ENCODE measurements at regions not wholly inside any gene's neighbourhood (a gene's known extent, or its start where the extent isn't known, plus 50 kb on each side); places are given as distances from the start of the nearest gene placed in this dataset.

DNA sequence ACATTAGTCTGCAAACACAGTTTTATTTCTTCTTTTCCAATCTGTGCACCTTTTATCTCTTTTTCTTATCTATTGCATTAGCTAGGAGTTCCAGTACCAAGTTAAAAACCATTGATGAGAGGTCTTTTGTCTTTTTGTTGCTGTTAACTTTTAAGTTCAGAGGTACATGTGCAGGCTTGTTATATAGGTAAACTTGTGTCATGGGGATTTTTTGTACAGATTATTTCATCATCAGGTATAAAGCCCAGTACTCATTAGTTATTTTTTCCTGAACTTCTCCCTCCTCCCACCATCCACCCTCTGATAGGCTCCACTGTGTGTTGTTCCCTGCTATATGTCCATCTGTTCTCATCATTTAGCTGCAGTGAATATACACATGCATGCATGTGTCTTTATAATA is 349.9 kb downstream of the PDHA2 start:
- H3K4me3 ChIP-seq (replicated peaks; ENCODE audit: insufficient read depth, low read length), result no peak overlapping the region
- H3K27me3 ChIP-seq (ENCODE audit: insufficient read depth, poor library complexity, severe bottlenecking), result no peaks in the 10 kb centered on the region
- no peak overlapping the region for H3K27ac ChIP-seq (replicated peaks)
- DNase-seq (ENCODE audit: low read depth in 1 of 2, low spot score in 1 of 2), result no peak
- TF ChIP-seq GABPA (IDR thresholded peaks at IDR 0.05; ENCODE audit: low read depth) (no peak), POLR2AphosphoS5 (IDR thresholded peaks at IDR 0.05; ENCODE audit: low read depth) (no peak), SPI1 (IDR thresholded peaks at IDR 0.05; ENCODE audit: borderline replicate concordance, low read depth) (no peak)
- TF ChIP-seq, protein P1, sequence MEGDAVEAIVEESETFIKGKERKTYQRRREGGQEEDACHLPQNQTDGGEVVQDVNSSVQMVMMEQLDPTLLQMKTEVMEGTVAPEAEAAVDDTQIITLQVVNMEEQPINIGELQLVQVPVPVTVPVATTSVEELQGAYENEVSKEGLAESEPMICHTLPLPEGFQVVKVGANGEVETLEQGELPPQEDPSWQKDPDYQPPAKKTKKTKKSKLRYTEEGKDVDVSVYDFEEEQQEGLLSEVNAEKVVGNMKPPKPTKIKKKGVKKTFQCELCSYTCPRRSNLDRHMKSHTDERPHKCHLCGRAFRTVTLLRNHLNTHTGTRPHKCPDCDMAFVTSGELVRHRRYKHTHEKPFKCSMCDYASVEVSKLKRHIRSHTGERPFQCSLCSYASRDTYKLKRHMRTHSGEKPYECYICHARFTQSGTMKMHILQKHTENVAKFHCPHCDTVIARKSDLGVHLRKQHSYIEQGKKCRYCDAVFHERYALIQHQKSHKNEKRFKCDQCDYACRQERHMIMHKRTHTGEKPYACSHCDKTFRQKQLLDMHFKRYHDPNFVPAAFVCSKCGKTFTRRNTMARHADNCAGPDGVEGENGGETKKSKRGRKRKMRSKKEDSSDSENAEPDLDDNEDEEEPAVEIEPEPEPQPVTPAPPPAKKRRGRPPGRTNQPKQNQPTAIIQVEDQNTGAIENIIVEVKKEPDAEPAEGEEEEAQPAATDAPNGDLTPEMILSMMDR (IDR thresholded peaks at IDR 0.05; ENCODE audit: insufficient read depth, low read length), result no peak
- TF ChIP-seq, protein P2, sequence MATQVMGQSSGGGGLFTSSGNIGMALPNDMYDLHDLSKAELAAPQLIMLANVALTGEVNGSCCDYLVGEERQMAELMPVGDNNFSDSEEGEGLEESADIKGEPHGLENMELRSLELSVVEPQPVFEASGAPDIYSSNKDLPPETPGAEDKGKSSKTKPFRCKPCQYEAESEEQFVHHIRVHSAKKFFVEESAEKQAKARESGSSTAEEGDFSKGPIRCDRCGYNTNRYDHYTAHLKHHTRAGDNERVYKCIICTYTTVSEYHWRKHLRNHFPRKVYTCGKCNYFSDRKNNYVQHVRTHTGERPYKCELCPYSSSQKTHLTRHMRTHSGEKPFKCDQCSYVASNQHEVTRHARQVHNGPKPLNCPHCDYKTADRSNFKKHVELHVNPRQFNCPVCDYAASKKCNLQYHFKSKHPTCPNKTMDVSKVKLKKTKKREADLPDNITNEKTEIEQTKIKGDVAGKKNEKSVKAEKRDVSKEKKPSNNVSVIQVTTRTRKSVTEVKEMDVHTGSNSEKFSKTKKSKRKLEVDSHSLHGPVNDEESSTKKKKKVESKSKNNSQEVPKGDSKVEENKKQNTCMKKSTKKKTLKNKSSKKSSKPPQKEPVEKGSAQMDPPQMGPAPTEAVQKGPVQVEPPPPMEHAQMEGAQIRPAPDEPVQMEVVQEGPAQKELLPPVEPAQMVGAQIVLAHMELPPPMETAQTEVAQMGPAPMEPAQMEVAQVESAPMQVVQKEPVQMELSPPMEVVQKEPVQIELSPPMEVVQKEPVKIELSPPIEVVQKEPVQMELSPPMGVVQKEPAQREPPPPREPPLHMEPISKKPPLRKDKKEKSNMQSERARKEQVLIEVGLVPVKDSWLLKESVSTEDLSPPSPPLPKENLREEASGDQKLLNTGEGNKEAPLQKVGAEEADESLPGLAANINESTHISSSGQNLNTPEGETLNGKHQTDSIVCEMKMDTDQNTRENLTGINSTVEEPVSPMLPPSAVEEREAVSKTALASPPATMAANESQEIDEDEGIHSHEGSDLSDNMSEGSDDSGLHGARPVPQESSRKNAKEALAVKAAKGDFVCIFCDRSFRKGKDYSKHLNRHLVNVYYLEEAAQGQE (IDR thresholded peaks at IDR 0.05; ENCODE audit: insufficient replicate concordance, low read depth), result no peak

GRCh38 chr4:96193061-96193460 is 353.2 kb downstream of the PDHA2 start:
- no peak for TF ChIP-seq POLR2AphosphoS5 (IDR thresholded peaks at IDR 0.05; ENCODE audit: low read depth)
- no peak for TF ChIP-seq SPI1 (IDR thresholded peaks at IDR 0.05; ENCODE audit: borderline replicate concordance, low read depth)
- TF ChIP-seq, protein P2 (IDR thresholded peaks at IDR 0.05; ENCODE audit: insufficient replicate concordance, low read depth), result no peak
- TF ChIP-seq GABPA (IDR thresholded peaks at IDR 0.05; ENCODE audit: low read depth), result no peak
- TF ChIP-seq, protein P1 (IDR thresholded peaks at IDR 0.05; ENCODE audit: insufficient read depth, low read length), result no peak
- Histone ChIP-seq H3K27ac (replicated peaks) (no peak overlapping the region), H3K4me3 (replicated peaks; ENCODE audit: insufficient read depth, low read length) (no peak overlapping the region), H3K27me3 (ENCODE audit: insufficient read depth, poor library complexity, severe bottlenecking) (no peaks in the 10 kb centered on the region)
- no peak for DNase-seq (ENCODE audit: low read depth in 1 of 2, low spot score in 1 of 2)

DNA sequence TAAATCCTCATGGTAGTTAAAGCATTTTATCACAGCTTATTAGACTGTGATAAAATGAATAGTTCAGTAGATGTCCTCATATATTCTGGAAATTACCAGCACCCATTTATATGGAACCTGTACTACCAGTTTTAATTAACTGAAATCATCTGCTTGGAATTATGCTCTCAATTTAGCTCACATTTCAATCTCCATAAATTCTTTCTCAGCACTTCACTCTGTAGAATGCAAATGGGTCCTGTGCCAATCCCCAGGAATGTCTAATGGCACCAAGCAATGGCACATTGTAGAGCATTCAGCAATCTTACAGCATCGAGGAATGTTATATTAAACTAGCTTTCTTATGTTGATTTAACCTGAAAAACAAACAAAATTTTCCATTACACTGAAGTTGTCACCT is 355.1 kb downstream of the PDHA2 start:
- TF ChIP-seq SPI1 (IDR thresholded peaks at IDR 0.05; ENCODE audit: borderline replicate concordance, low read depth), result no peak
- TF ChIP-seq, protein P2 (IDR thresholded peaks at IDR 0.05; ENCODE audit: insufficient replicate concordance, low read depth), result no peak
- TF ChIP-seq GABPA (IDR thresholded peaks at IDR 0.05; ENCODE audit: low read depth), result no peak
- TF ChIP-seq POLR2AphosphoS5 (IDR thresholded peaks at IDR 0.05; ENCODE audit: low read depth), result no peak
- TF ChIP-seq, protein P1 (IDR thresholded peaks at IDR 0.05; ENCODE audit: insufficient read depth, low read length), result no peak
- Histone ChIP-seq H3K27ac (replicated peaks) (no peak overlapping the region), H3K27me3 (ENCODE audit: insufficient read depth, poor library complexity, severe bottlenecking) (no peaks in the 10 kb centered on the region), H3K4me3 (replicated peaks; ENCODE audit: insufficient read depth, low read length) (no peak overlapping the region)
- no peak for DNase-seq (ENCODE audit: low read depth in 1 of 2, low spot score in 1 of 2)

Measured in HL-60 (cell line).